IMR-90 (cell line): ENCODE measurements at regions not wholly inside any gene's neighbourhood (a gene's known extent, or its start where the extent isn't known, plus 50 kb on each side); places are given as distances from the start of the nearest gene placed in this dataset.

ENCODE experiments used
- ATAC-seq: fragments of 200-7000 bp; cut with Tn5 transposase; 2 replicates; pipeline ENCODE4 v1.9.1; 2020; ENCODE audit warnings: low read depth, mild to moderate bottlenecking, moderate library complexity
- BruUV-seq: library from RNA; stranded (reverse); fragments of 400-500 nt; replicated peaks from 2 replicates; lab custom pipeline; 2021; lab: Mats Ljungman, UMichigan
- CTCF ChIA-PET: fragments of 300-600 bp; formaldehyde crosslinking; extraction: SDS; loops from one replicate; lab custom pipeline; 2021; ENCODE audit warnings: antibody characterized with exemption; lab: Yijun Ruan, JAX
- POLR2A ChIA-PET: fragments of 300-600 bp; sonication (Branson Sonifier 250); formaldehyde crosslinking; loops from one replicate; lab custom pipeline; 2022; ENCODE audit warnings: antibody characterized with exemption; ENCODE audit not compliant: unreplicated experiment; lab: Charles Lee
- DNase-seq: peaks from one replicate; pipeline ENCODE4 v3.0.0; 2013
- H2AFZ ChIP-seq: replicated peaks from 2 replicates; pipeline ENCODE3; 2013; ENCODE audit warnings: low read length, mild to moderate bottlenecking; ENCODE audit not compliant: poor library complexity
- H2AK5ac ChIP-seq: 2 replicates; pipeline ENCODE4 v1.6.1; 2013; ENCODE audit warnings: low read depth, low read length, inconsistent platforms
- H2AK9ac ChIP-seq: replicated peaks from 2 replicates; pipeline ENCODE3; 2013; ENCODE audit warnings: mild to moderate bottlenecking, low read depth, low read length, moderate library complexity; ENCODE audit not compliant: poor library complexity
- H2BK120ac ChIP-seq: 2 replicates; pipeline ENCODE4 v1.6.1; 2013; ENCODE audit warnings: low read depth, low read length, inconsistent platforms
- H2BK15ac ChIP-seq: 3 replicates; pipeline ENCODE4 v1.6.1; 2013; ENCODE audit warnings: low read depth, low read length, inconsistent platforms
- H2BK20ac ChIP-seq: 2 replicates; pipeline ENCODE4 v1.6.1; 2013; ENCODE audit warnings: low read depth, mild to moderate bottlenecking, inconsistent platforms, low read length, moderate library complexity
- H2BK5ac ChIP-seq: 2 replicates; pipeline ENCODE4 v1.6.1; 2013; ENCODE audit warnings: mild to moderate bottlenecking, low read depth, low read length, inconsistent platforms; ENCODE audit not compliant: poor library complexity, severe bottlenecking
- H3K14ac ChIP-seq: replicated peaks from 2 replicates; pipeline ENCODE4 v1.6.1; 2013; ENCODE audit warnings: low read depth, low read length, inconsistent platforms
- H3K18ac ChIP-seq: 2 replicates; pipeline ENCODE4 v1.6.1; 2013; ENCODE audit warnings: low read depth, low read length, control low read depth
- H3K23ac ChIP-seq: 2 replicates; pipeline ENCODE4 v1.6.1; 2013; ENCODE audit warnings: low read depth, low read length, inconsistent platforms
- H3K27ac ChIP-seq: 2 replicates; pipeline ENCODE4 v1.5.1; 2013; ENCODE audit warnings: mild to moderate bottlenecking, control low read depth, low read length; ENCODE audit not compliant: insufficient read depth
- H3K27me3 ChIP-seq: 2 replicates; pipeline ENCODE4 v1.6.1; 2013; ENCODE audit warnings: low read length; ENCODE audit not compliant: control insufficient read depth, insufficient read depth
- H3K36me3 ChIP-seq: 2 replicates; pipeline ENCODE4 v1.6.1; 2013; ENCODE audit warnings: low read length, mixed read lengths; ENCODE audit not compliant: control insufficient read depth, insufficient read depth
- H3K4ac ChIP-seq: 2 replicates; pipeline ENCODE4 v1.6.1; 2013; ENCODE audit warnings: low read depth, low read length, inconsistent platforms
- H3K4me1 ChIP-seq: 2 replicates; pipeline ENCODE4 v1.6.1; 2013; ENCODE audit warnings: low read length, mixed read lengths; ENCODE audit not compliant: control insufficient read depth, insufficient read depth
- H3K4me2 ChIP-seq: 2 replicates; pipeline ENCODE4 v1.6.1; 2013; ENCODE audit warnings: low read depth, mild to moderate bottlenecking, control low read depth, low read length, moderate library complexity
- H3K4me3 ChIP-seq: 2 replicates; pipeline ENCODE4 v1.5.1; 2013; ENCODE audit warnings: low read depth, mild to moderate bottlenecking, control low read depth, low read length, moderate library complexity; ENCODE audit not compliant: insufficient read depth
- H3K56ac ChIP-seq: 2 replicates; pipeline ENCODE4 v1.6.1; 2013; ENCODE audit warnings: low read length, inconsistent platforms; ENCODE audit not compliant: insufficient read depth; ENCODE audit errors: extremely low read depth
- H3K79me1 ChIP-seq, 2 experiments: 2 replicates each; pipeline ENCODE4 v1.6.1; 2013; ENCODE audit warnings: low read length in 2 of 2, inconsistent platforms in 1 of 2, low read depth in 1 of 2
- H3K9ac ChIP-seq: 2 replicates; pipeline ENCODE4 v1.6.1; 2013; ENCODE audit warnings: low read depth, low read length, control low read depth
- H3K9me1 ChIP-seq: 2 replicates; pipeline ENCODE4 v1.6.1; 2013; ENCODE audit warnings: low read length, inconsistent platforms; ENCODE audit not compliant: insufficient read depth
- H3K9me3 ChIP-seq: 2 replicates; pipeline ENCODE4 v1.6.1; 2013; ENCODE audit warnings: low read length; ENCODE audit not compliant: control insufficient read depth, insufficient read depth
- H4K20me1 ChIP-seq: 2 replicates; pipeline ENCODE4 v1.6.1; 2013; ENCODE audit warnings: low read length, inconsistent platforms; ENCODE audit not compliant: insufficient read depth
- H4K5ac ChIP-seq: 2 replicates; pipeline ENCODE4 v1.6.1; 2013; ENCODE audit warnings: mild to moderate bottlenecking, low read depth, low read length, control low read depth
- H4K8ac ChIP-seq, 2 experiments: 2 replicates each; pipeline ENCODE4 v1.6.1; 2013; ENCODE audit warnings: low read depth in 2 of 2, low read length in 2 of 2, control low read depth in 1 of 2, inconsistent platforms in 1 of 2
- H4K91ac ChIP-seq: 2 replicates; pipeline ENCODE4 v1.6.1; 2013; ENCODE audit warnings: low read depth, low read length, inconsistent platforms; ENCODE audit not compliant: insufficient read depth
- BHLHE40 ChIP-seq: fragments of 150-350 bp; IDR thresholded peaks from 2 replicates; pipeline ENCODE4 v1.6.1; 2016; ENCODE audit warnings: mild to moderate bottlenecking, low read depth, low read length
- CEBPB ChIP-seq: IDR thresholded peaks from 2 replicates; pipeline ENCODE4 v1.6.1; 2012; ENCODE audit warnings: low read depth, low read length, improper control_type of control experiment
- CHD1 ChIP-seq: IDR thresholded peaks from 2 replicates; pipeline ENCODE4 v1.6.1; 2012; ENCODE audit warnings: low read depth, low read length, improper control_type of control experiment
- FOS ChIP-seq: fragments of 150-350 bp; IDR thresholded peaks from 2 replicates; pipeline ENCODE4 v1.6.1; 2016; ENCODE audit warnings: low read depth, low read length
- MAFK ChIP-seq: IDR thresholded peaks from 2 replicates; pipeline ENCODE4 v1.6.1; 2012; ENCODE audit warnings: low read depth, low read length, improper control_type of control experiment
- MAZ ChIP-seq: IDR thresholded peaks from 2 replicates; pipeline ENCODE4 v1.6.1; 2012; ENCODE audit warnings: low read depth, mild to moderate bottlenecking, low read length, improper control_type of control experiment, moderate library complexity, borderline replicate concordance
- MXI1 ChIP-seq: IDR thresholded peaks from 2 replicates; pipeline ENCODE4 v1.6.1; 2012; ENCODE audit warnings: low read depth, mild to moderate bottlenecking, low read length, moderate library complexity, borderline replicate concordance
- NFE2L2 ChIP-seq: fragments of 150-350 bp; IDR thresholded peaks from 2 replicates; pipeline ENCODE4 v1.6.1; 2016; ENCODE audit warnings: low read depth, mild to moderate bottlenecking, low read length
- POLR2A ChIP-seq: IDR thresholded peaks from 2 replicates; pipeline ENCODE4 v1.6.1; 2012; ENCODE audit warnings: mild to moderate bottlenecking, low read depth, low read length
- RAD21 ChIP-seq: IDR thresholded peaks from 2 replicates; pipeline ENCODE4 v1.6.1; 2012; ENCODE audit warnings: low read length, improper control_type of control experiment
- RCOR1 ChIP-seq: IDR thresholded peaks from 2 replicates; pipeline ENCODE4 v1.6.1; 2012; ENCODE audit warnings: mild to moderate bottlenecking, low read length, improper control_type of control experiment; ENCODE audit not compliant: insufficient replicate concordance
- RFX5 ChIP-seq: IDR thresholded peaks from 2 replicates; pipeline ENCODE4 v1.8.0; 2012; ENCODE audit warnings: low read depth, mild to moderate bottlenecking, low read length, moderate library complexity
- SMC3 ChIP-seq: fragments of 150-350 bp; IDR thresholded peaks from 2 replicates; pipeline ENCODE4 v1.6.1; 2016; ENCODE audit warnings: low read depth, mild to moderate bottlenecking, antibody characterized with exemption, low read length, moderate library complexity
- WGBS, 2 experiments: methylation state at CpG; one replicate each; pipeline versions ENCODE4 v1.1.5 to v1.1.7; 2013; ENCODE audit warnings: missing lambda C conversion rate in 2 of 2; ENCODE audit not compliant: insufficient read length in 1 of 2; ENCODE audit errors: extremely low coverage in 2 of 2; 5-methylcytosine and 5-hydroxymethylcytosine counted together
- dilution Hi-C: fragments of 300-500 bp; cut with HindIII; formaldehyde crosslinking; loops from one replicate; pipeline ENCODE4 v1.14.3; 2018; ENCODE audit warnings: low sequenced_read_pairs; ENCODE audit not compliant: unreplicated experiment
- in situ Hi-C: fragments of 300-500 bp; cut with MboI; formaldehyde crosslinking; loops from 3 replicates; pipeline ENCODE4 v1.14.3; 2019; ENCODE audit warnings: low sequenced_read_pairs, inconsistent platforms, mixed read lengths
- intact Hi-C: fragments of 100-400 bp; cut with micrococcal nuclease; formaldehyde crosslinking; loops from 2 replicates; pipeline ENCODE4 v1.10.0; 2022
- TF ChIP-seq, protein P1 (sequence below): fragments of 150-350 bp; IDR thresholded peaks from 2 replicates; pipeline ENCODE4 v1.6.1; 2017; ENCODE audit warnings: mild to moderate bottlenecking, antibody characterized with exemption, low read length, low read depth
- TF ChIP-seq, protein P2 (sequence below): fragments of 150-350 bp; IDR thresholded peaks from 2 replicates; pipeline ENCODE4 v1.6.1; 2016; ENCODE audit warnings: low read depth, mild to moderate bottlenecking, low read length, moderate library complexity, borderline replicate concordance
- TF ChIP-seq, protein P3 (sequence below): conservative IDR thresholded peaks from 2 replicates; pipeline ENCODE4 v1.5.1; 2012; ENCODE audit warnings: mild to moderate bottlenecking, low read depth, low read length, improper control_type of control experiment

DNA sequence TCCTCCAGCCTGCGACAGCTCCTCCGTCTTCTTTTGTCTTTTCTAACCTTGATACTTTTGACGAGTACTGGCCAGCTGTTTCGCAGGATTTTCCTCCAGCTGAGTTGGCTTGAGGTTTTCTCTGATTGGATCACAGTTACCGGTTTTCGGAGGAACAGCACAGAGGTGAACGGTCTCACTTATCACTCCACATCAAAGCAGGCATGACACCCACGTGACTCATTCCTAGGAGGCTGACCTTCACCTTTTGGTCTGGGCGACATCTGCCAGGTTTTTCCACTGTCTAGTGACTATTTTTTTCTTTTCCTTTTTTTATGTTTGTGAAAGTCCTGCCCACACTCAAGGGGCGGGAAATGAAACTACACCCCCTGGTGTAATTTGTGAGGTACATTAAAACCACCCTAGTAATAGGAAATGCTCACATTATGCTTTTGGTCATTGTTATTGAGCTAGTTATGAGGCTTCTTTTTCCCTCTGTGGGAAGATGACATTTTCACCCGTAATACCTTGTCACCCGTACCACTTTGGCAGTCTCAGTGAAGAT is 319.2 kb downstream of the GADD45G start:
- H2BK5ac ChIP-seq: no peak overlapping the region
- no peak overlapping the region for H3K56ac ChIP-seq
- H3K27ac ChIP-seq: no peak overlapping the region
- peaks cover 3% of the 10 kb centered on the region; the same call in 1 of the 2 replicates for H3K9me1 ChIP-seq
- H2BK15ac ChIP-seq: no peak overlapping the region
- H2BK120ac ChIP-seq: no peak overlapping the region
- DNase-seq (no peak), ATAC-seq (no peak)
- intact Hi-C loops: no loop called here
- H3K4me1 ChIP-seq: no peaks in the 10 kb centered on the region
- H3K18ac ChIP-seq: no peak overlapping the region
- no peak overlapping the region for H2AFZ ChIP-seq
- H3K9ac ChIP-seq: no peak overlapping the region
- no peak overlapping the region for H3K4me2 ChIP-seq
- H3K9me3 ChIP-seq: no peaks in the 10 kb centered on the region
- dilution Hi-C loops: no loop called here
- H2AK5ac ChIP-seq: no peak overlapping the region
- in situ Hi-C loops: no loop called here
- no peak overlapping the region for H3K14ac ChIP-seq
- H3K36me3 ChIP-seq: no peaks in the 10 kb centered on the region
- WGBS, 2 experiments: 38% methylated on average over 2 of the region's 12 CpGs; no CpG with 5 or more reads in 1 of the 2 experiments
- CTCF ChIA-PET: interaction anchor here (0.5 kb wide), 1 partner anchor 1897 kb away, joined by 5 read pairs; no protein-coding TSS in a partner anchor
- H3K4ac ChIP-seq: no peak overlapping the region
- no peaks in the 10 kb centered on the region for H4K20me1 ChIP-seq
- H2BK20ac ChIP-seq: no peak overlapping the region
- H3K4me3 ChIP-seq: no peak overlapping the region
- no peak overlapping the region for H4K91ac ChIP-seq
- H3K27me3 ChIP-seq: peaks cover 4% of the 10 kb centered on the region; the same call in 1 of the 2 replicates
- TF ChIP-seq RFX5 (no peak), CHD1 (no peak), MXI1 (no peak), RCOR1 (no peak), RAD21 (no peak), SMC3 (no peak), CEBPB (no peak), POLR2A (no peak), MAFK (no peak), NFE2L2 (no peak), FOS (no peak), MAZ (no peak), BHLHE40 (no peak)
- TF ChIP-seq, protein P1, sequence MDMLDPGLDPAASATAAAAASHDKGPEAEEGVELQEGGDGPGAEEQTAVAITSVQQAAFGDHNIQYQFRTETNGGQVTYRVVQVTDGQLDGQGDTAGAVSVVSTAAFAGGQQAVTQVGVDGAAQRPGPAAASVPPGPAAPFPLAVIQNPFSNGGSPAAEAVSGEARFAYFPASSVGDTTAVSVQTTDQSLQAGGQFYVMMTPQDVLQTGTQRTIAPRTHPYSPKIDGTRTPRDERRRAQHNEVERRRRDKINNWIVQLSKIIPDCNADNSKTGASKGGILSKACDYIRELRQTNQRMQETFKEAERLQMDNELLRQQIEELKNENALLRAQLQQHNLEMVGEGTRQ: no peak
- TF ChIP-seq, protein P2, sequence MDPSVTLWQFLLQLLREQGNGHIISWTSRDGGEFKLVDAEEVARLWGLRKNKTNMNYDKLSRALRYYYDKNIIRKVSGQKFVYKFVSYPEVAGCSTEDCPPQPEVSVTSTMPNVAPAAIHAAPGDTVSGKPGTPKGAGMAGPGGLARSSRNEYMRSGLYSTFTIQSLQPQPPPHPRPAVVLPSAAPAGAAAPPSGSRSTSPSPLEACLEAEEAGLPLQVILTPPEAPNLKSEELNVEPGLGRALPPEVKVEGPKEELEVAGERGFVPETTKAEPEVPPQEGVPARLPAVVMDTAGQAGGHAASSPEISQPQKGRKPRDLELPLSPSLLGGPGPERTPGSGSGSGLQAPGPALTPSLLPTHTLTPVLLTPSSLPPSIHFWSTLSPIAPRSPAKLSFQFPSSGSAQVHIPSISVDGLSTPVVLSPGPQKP: no peak
- TF ChIP-seq, protein P3, sequence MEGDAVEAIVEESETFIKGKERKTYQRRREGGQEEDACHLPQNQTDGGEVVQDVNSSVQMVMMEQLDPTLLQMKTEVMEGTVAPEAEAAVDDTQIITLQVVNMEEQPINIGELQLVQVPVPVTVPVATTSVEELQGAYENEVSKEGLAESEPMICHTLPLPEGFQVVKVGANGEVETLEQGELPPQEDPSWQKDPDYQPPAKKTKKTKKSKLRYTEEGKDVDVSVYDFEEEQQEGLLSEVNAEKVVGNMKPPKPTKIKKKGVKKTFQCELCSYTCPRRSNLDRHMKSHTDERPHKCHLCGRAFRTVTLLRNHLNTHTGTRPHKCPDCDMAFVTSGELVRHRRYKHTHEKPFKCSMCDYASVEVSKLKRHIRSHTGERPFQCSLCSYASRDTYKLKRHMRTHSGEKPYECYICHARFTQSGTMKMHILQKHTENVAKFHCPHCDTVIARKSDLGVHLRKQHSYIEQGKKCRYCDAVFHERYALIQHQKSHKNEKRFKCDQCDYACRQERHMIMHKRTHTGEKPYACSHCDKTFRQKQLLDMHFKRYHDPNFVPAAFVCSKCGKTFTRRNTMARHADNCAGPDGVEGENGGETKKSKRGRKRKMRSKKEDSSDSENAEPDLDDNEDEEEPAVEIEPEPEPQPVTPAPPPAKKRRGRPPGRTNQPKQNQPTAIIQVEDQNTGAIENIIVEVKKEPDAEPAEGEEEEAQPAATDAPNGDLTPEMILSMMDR: no peak
- H4K5ac ChIP-seq: no peak overlapping the region
- no peak overlapping the region for H3K23ac ChIP-seq
- H3K79me1 ChIP-seq: no peaks in the 10 kb centered on the region
- POLR2A ChIA-PET: no interaction called here
- H4K8ac ChIP-seq: no peak overlapping the region
- no peak overlapping the region for H2AK9ac ChIP-seq
- no TSS peak for BruUV-seq
